Keratinocyte (primary cell): ENCODE measurements at regions not wholly inside any gene's neighbourhood (a gene's known extent, or its start where the extent isn't known, plus 50 kb on each side); places are given as distances from the start of the nearest gene placed in this dataset.

Source experiments
- EZH2 ChIP-seq: IDR thresholded peaks from one replicate; pipeline ENCODE4 v1.6.1; 2012; ENCODE audit warnings: inconsistent platforms, mild to moderate bottlenecking, low read length, moderate library complexity
- TF ChIP-seq, protein P1 (sequence below), 3 experiments: IDR thresholded peaks in 1 of 3; conservative IDR thresholded peaks in 1 of 3; optimal IDR thresholded peaks in 1 of 3; 2 replicates in 2 of 3; 3 replicates in 1 of 3; pipeline versions ENCODE3 to v1.5.1; 2011; ENCODE audit warnings: low read length in 3 of 3, mild to moderate bottlenecking in 3 of 3, moderate library complexity in 2 of 3, control low read depth in 1 of 3, inconsistent platforms in 1 of 3; ENCODE audit not compliant: insufficient read depth in 2 of 3; ENCODE audit errors: extremely low read depth in 1 of 3

GRCh38 chr22:22986640-22987039 lies 83.7 kb upstream of the GNAZ start:
- TF ChIP-seq, protein P1, sequence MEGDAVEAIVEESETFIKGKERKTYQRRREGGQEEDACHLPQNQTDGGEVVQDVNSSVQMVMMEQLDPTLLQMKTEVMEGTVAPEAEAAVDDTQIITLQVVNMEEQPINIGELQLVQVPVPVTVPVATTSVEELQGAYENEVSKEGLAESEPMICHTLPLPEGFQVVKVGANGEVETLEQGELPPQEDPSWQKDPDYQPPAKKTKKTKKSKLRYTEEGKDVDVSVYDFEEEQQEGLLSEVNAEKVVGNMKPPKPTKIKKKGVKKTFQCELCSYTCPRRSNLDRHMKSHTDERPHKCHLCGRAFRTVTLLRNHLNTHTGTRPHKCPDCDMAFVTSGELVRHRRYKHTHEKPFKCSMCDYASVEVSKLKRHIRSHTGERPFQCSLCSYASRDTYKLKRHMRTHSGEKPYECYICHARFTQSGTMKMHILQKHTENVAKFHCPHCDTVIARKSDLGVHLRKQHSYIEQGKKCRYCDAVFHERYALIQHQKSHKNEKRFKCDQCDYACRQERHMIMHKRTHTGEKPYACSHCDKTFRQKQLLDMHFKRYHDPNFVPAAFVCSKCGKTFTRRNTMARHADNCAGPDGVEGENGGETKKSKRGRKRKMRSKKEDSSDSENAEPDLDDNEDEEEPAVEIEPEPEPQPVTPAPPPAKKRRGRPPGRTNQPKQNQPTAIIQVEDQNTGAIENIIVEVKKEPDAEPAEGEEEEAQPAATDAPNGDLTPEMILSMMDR (optimal IDR thresholded peaks at IDR 0.05 in 1 of 3, IDR thresholded peaks at IDR 0.05 in 1 of 3, conservative IDR thresholded peaks at IDR 0.05 in 1 of 3; ENCODE audit: extremely low read depth in 1 of 3, insufficient read depth in 2 of 3, low read length in 3 of 3), result no peak
- no peak for TF ChIP-seq EZH2
